Neuronal stem cell (in vitro differentiated cells): ENCODE measurements at regions not wholly inside any gene's neighbourhood (a gene's known extent, or its start where the extent isn't known, plus 50 kb on each side); places are given as distances from the start of the nearest gene placed in this dataset.

Experiments used
- DNase-seq: peaks from one replicate; pipeline ENCODE4 v3.0.0-alpha.2; 2013; ENCODE audit warnings: low spot score
- H2AFZ ChIP-seq: one replicate; pipeline ENCODE4 v1.6.1; 2013; ENCODE audit warnings: mild to moderate bottlenecking, low read length, inconsistent platforms
- H2AK5ac ChIP-seq: 2 replicates; pipeline ENCODE4 v1.6.1; 2013; ENCODE audit warnings: low read depth, mild to moderate bottlenecking, inconsistent platforms, low read length, moderate library complexity, mixed read lengths
- H2BK120ac ChIP-seq: 2 replicates; pipeline ENCODE4 v1.6.1; 2013; ENCODE audit warnings: low read depth, mild to moderate bottlenecking, inconsistent platforms, low read length, moderate library complexity, mixed read lengths
- H2BK12ac ChIP-seq: one replicate; pipeline ENCODE4 v1.6.1; 2013; ENCODE audit warnings: low read length, inconsistent platforms
- H2BK15ac ChIP-seq: 2 replicates; pipeline ENCODE4 v1.6.1; 2013; ENCODE audit warnings: mild to moderate bottlenecking, low read length, inconsistent platforms, mixed read lengths
- H2BK5ac ChIP-seq: one replicate; pipeline ENCODE4 v1.6.1; 2013; ENCODE audit warnings: inconsistent platforms, mild to moderate bottlenecking, low read length, moderate library complexity
- H3K14ac ChIP-seq: one replicate; pipeline ENCODE4 v1.6.1; 2013; ENCODE audit warnings: low read length, inconsistent platforms
- H3K18ac ChIP-seq: 2 replicates; pipeline ENCODE4 v1.6.1; 2013; ENCODE audit warnings: low read length, inconsistent platforms
- H3K23ac ChIP-seq: 2 replicates; pipeline ENCODE4 v1.6.1; 2013; ENCODE audit warnings: low read depth, mild to moderate bottlenecking, mixed read lengths, low read length, inconsistent platforms; ENCODE audit not compliant: poor library complexity
- H3K27ac ChIP-seq: replicated peaks from 3 replicates; pipeline ENCODE4 v1.5.1; 2013; ENCODE audit warnings: low read length, inconsistent platforms
- H3K27me3 ChIP-seq, 3 experiments: 2 replicates each; pipeline ENCODE4 v1.6.1; 2013; ENCODE audit warnings: low read length in 3 of 3, mild to moderate bottlenecking in 2 of 3, inconsistent platforms in 1 of 3, low read depth in 1 of 3, mixed read lengths in 1 of 3, moderate library complexity in 1 of 3; ENCODE audit not compliant: control insufficient read depth in 3 of 3, insufficient read depth in 3 of 3
- H3K36me3 ChIP-seq, 2 donors: replicated peaks in 1 of 2; 2 replicates each; pipeline ENCODE4 v1.6.1; 2013; ENCODE audit warnings: low read length in 2 of 2; ENCODE audit not compliant: control insufficient read depth in 2 of 2, insufficient read depth in 2 of 2
- H3K4ac ChIP-seq: 2 replicates; pipeline ENCODE4 v1.6.1; 2013; ENCODE audit warnings: inconsistent platforms, mild to moderate bottlenecking, low read length, moderate library complexity
- H3K4me1 ChIP-seq, 2 donors: 1 replicate in 1 of 2; 2 replicates in 1 of 2; pipeline ENCODE4 v1.6.1; 2013; ENCODE audit warnings: low read length in 2 of 2, low read depth in 1 of 2; ENCODE audit not compliant: control insufficient read depth in 2 of 2, insufficient read depth in 1 of 2
- H3K4me2 ChIP-seq: one replicate; pipeline ENCODE4 v1.6.1; 2013; ENCODE audit warnings: mild to moderate bottlenecking, low read length, inconsistent platforms; ENCODE audit not compliant: insufficient read depth, poor library complexity, severe bottlenecking
- H3K4me3 ChIP-seq, 2 donors: 2 replicates each; pipeline ENCODE4 v1.5.1; 2013; ENCODE audit warnings: low read length in 2 of 2, mild to moderate bottlenecking in 2 of 2, inconsistent platforms in 1 of 2, moderate library complexity in 1 of 2
- H3K79me1 ChIP-seq: one replicate; pipeline ENCODE4 v1.6.1; 2013; ENCODE audit warnings: low read depth, mild to moderate bottlenecking, inconsistent platforms, low read length, moderate library complexity
- H3K9ac ChIP-seq: one replicate; pipeline ENCODE4 v1.6.1; 2013; ENCODE audit warnings: mild to moderate bottlenecking, low read depth, low read length, inconsistent platforms; ENCODE audit not compliant: poor library complexity
- H3K9me3 ChIP-seq, 2 donors: replicated peaks in 1 of 2; 2 replicates each; pipeline versions ENCODE3 to v1.6.1; 2013; ENCODE audit warnings: low read length in 2 of 2, mild to moderate bottlenecking in 2 of 2, inconsistent platforms in 1 of 2, low read depth in 1 of 2, mixed read lengths in 1 of 2, moderate library complexity in 1 of 2; ENCODE audit not compliant: control insufficient read depth in 2 of 2, insufficient read depth in 1 of 2
- H4K8ac ChIP-seq: one replicate; pipeline ENCODE4 v1.6.1; 2013; ENCODE audit warnings: low read depth, mild to moderate bottlenecking, inconsistent platforms, low read length, moderate library complexity
- H4K91ac ChIP-seq: one replicate; pipeline ENCODE4 v1.6.1; 2013; ENCODE audit warnings: low read length, low read depth, mild to moderate bottlenecking, inconsistent platforms; ENCODE audit not compliant: poor library complexity
- WGBS, 2 donors: extraction: QIAGEN DNeasy Blood & Tissue Kit; methylation state at CpG; one replicate each; pipeline ENCODE4 v1.1.7; 2013; ENCODE audit warnings: missing lambda C conversion rate in 2 of 2, mixed read lengths in 1 of 2; ENCODE audit not compliant: insufficient read length in 2 of 2, insufficient replicate concordance in 1 of 2; ENCODE audit errors: extremely low coverage in 2 of 2; 5-methylcytosine and 5-hydroxymethylcytosine counted together

DNA sequence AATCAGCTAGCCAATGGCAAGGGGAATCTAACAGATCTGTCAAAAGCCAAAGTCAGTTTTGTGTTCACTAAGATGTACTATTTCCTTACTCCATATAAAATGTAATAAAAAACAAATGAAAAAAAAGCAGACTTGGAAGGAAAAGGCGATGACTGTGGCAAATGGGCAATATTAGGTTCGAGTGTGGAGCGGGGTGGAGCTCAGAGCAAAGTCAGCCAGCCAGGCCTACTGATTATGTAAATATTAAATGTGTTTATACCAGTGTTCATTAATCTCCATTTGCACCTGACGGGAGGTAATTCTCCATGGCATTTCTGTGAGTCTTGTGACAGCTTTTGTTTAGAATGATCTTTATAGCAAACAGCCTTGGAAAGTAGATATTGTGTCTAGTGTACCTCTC, 96.2 kb upstream of the KCNMB2 start:
- H3K4ac ChIP-seq: no peak overlapping the region
- H3K18ac ChIP-seq: no peak overlapping the region
- no peak overlapping the region for H2BK120ac ChIP-seq
- H3K27ac ChIP-seq: no peak overlapping the region
- WGBS, 2 donors: no CpG with 5 or more reads among the region's 4 CpGs
- H3K9ac ChIP-seq: no peak overlapping the region
- H3K79me1 ChIP-seq: no peaks in the 10 kb centered on the region
- H3K27me3 ChIP-seq: no peaks in the 10 kb centered on the region
- no peaks in the 10 kb centered on the region for H3K9me3 ChIP-seq
- H2AFZ ChIP-seq: no peak overlapping the region
- no peak overlapping the region for H3K4me3 ChIP-seq
- no peak overlapping the region for H4K91ac ChIP-seq
- H3K4me1 ChIP-seq: peaks cover 2 to 5% of the 10 kb centered on the region in 2 donors
- H3K23ac ChIP-seq: no peak overlapping the region
- H2BK12ac ChIP-seq: no peak overlapping the region
- no peak overlapping the region for H3K14ac ChIP-seq
- no peak overlapping the region for H2BK15ac ChIP-seq
- no peak overlapping the region for H2BK5ac ChIP-seq
- no peak for DNase-seq
- H3K4me2 ChIP-seq: no peak overlapping the region
- no peak overlapping the region for H2AK5ac ChIP-seq
- H4K8ac ChIP-seq: no peak overlapping the region
- H3K36me3 ChIP-seq: no peaks in the 10 kb centered on the region

DNA sequence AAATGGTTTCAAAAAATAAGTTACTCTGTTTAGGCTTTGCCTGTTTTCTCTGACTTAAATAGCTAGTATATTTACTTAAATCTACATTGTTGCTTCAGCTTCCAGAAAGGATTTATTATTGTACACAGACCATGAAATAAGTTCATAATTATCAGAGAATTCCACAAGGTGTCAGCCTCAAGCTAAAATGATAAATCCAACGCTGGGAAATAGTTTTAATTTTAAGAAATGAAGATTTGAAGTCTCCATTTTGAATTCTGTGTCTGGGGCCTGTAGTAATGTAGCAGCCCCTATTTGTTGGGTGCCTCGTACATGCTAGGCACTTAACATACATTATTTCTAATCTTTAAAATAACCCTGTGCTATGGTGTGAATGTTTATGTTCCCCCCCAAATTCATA, 92.6 kb upstream of the KCNMB2 start:
- Histone ChIP-seq H3K4ac (no peak overlapping the region), H3K27me3 (no peaks in the 10 kb centered on the region), H3K79me1 (no peaks in the 10 kb centered on the region), H3K27ac (no peak overlapping the region), H3K9ac (no peak overlapping the region), H2BK15ac (no peak overlapping the region), H3K9me3 (no peaks in the 10 kb centered on the region), H3K14ac (no peak overlapping the region), H2BK5ac (no peak overlapping the region), H3K4me3 (no peak overlapping the region), H3K18ac (no peak overlapping the region), H3K4me1 (peaks cover 2 to 5% of the 10 kb centered on the region in 2 donors), H3K4me2 (no peak overlapping the region), H4K91ac (no peak overlapping the region), H2BK120ac (no peak overlapping the region), H2AFZ (no peak overlapping the region), H3K23ac (no peak overlapping the region), H4K8ac (no peak overlapping the region), H2BK12ac (no peak overlapping the region), H3K36me3 (no peaks in the 10 kb centered on the region), H2AK5ac (no peak overlapping the region)
- no peak for DNase-seq
- no CpG with 5 or more reads among the region's 2 CpGs for WGBS, 2 donors

DNA sequence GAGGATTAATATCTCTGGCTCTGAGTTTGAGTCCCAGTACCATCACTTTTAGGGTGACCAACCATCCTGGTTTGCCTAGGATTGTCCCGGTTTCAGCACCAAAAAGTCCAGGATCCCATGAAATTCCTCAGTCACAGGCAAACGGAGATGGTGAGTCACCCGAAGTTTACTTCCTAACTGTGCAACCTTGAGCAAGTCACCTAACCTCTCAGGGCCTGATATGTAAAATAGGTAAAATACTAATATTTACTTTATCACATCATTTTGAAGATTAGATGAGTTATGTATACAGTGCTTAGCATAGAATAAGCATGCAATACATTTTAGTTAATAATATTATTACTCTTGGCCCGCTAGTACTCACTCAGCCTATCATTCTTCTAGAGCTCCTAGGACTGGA, 91.1 kb upstream of the KCNMB2 start:
- no peak overlapping the region for H4K8ac ChIP-seq
- no peaks in the 10 kb centered on the region for H3K27me3 ChIP-seq
- DNase-seq: no peak
- H3K79me1 ChIP-seq: no peaks in the 10 kb centered on the region
- no peak overlapping the region for H3K9ac ChIP-seq
- no peak overlapping the region for H3K27ac ChIP-seq
- no peak overlapping the region for H2BK15ac ChIP-seq
- no CpG with 5 or more reads among the region's 4 CpGs for WGBS, 2 donors
- peaks cover 0 to 2% of the 10 kb centered on the region in 2 donors for H3K4me1 ChIP-seq
- no peak overlapping the region for H3K14ac ChIP-seq
- no peak overlapping the region for H3K4ac ChIP-seq
- H3K18ac ChIP-seq: no peak overlapping the region
- no peak overlapping the region for H3K23ac ChIP-seq
- no peaks in the 10 kb centered on the region for H3K36me3 ChIP-seq
- no peaks in the 10 kb centered on the region for H3K9me3 ChIP-seq
- H2BK5ac ChIP-seq: no peak overlapping the region
- H2AFZ ChIP-seq: no peak overlapping the region
- no peak overlapping the region for H3K4me3 ChIP-seq
- H3K4me2 ChIP-seq: no peak overlapping the region
- H2AK5ac ChIP-seq: no peak overlapping the region
- H2BK120ac ChIP-seq: no peak overlapping the region
- no peak overlapping the region for H4K91ac ChIP-seq
- H2BK12ac ChIP-seq: no peak overlapping the region

DNA sequence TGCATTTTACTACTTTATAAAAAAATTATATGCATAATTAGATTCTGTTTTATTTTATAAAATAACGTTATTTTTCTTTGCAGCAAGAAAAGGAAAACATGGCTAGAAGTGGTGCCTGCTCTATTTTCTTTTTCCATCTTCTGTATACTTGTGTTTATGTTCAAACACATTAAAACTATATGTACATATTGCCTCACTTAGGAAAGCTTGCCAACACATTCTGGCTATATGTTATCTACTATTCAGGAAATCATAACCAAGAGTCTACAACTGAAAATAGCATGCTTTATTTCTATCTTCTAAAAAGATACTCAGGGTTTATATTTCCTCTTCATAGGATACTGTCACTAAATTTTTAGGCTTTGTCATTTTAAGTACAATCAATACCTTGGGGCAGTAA, 90.2 kb upstream of the KCNMB2 start:
- no peak overlapping the region for H3K27ac ChIP-seq
- no peak for DNase-seq
- no peak overlapping the region for H2BK15ac ChIP-seq
- H3K27me3 ChIP-seq: no peaks in the 10 kb centered on the region
- H2AK5ac ChIP-seq: no peak overlapping the region
- H3K4ac ChIP-seq: no peak overlapping the region
- no peak overlapping the region for H2BK120ac ChIP-seq
- H3K79me1 ChIP-seq: no peaks in the 10 kb centered on the region
- no peak overlapping the region for H2BK12ac ChIP-seq
- H3K9ac ChIP-seq: no peak overlapping the region
- no peak overlapping the region for H4K8ac ChIP-seq
- WGBS, 2 donors: no CpG with 5 or more reads among the region's 1 CpG
- no peak overlapping the region for H3K4me2 ChIP-seq
- no peak overlapping the region for H3K14ac ChIP-seq
- H2AFZ ChIP-seq: no peak overlapping the region
- no peak overlapping the region for H3K23ac ChIP-seq
- no peaks in the 10 kb centered on the region for H3K36me3 ChIP-seq
- H3K18ac ChIP-seq: no peak overlapping the region
- H3K4me1 ChIP-seq: no peaks in the 10 kb centered on the region
- no peak overlapping the region for H3K4me3 ChIP-seq
- H4K91ac ChIP-seq: no peak overlapping the region
- no peaks in the 10 kb centered on the region for H3K9me3 ChIP-seq
- H2BK5ac ChIP-seq: no peak overlapping the region
